NT2/D1 (cell line): ENCODE measurements at regions not wholly inside any gene's neighbourhood (a gene's known extent, or its start where the extent isn't known, plus 50 kb on each side); places are given as distances from the start of the nearest gene placed in this dataset.

Source experiments
- SUZ12 ChIP-seq: IDR thresholded peaks from 2 replicates; pipeline ENCODE4 v1.6.1; 2011; ENCODE audit not compliant: insufficient read length, insufficient read depth; ENCODE audit errors: extremely low read depth
- YY1 ChIP-seq: IDR thresholded peaks from 2 replicates; pipeline ENCODE4 v1.6.1; 2011; ENCODE audit not compliant: insufficient read length, insufficient read depth
- ZNF274 ChIP-seq: IDR thresholded peaks from 2 replicates; pipeline ENCODE4 v1.6.1; 2011; ENCODE audit warnings: mild to moderate bottlenecking, low read depth, low read length

DNA sequence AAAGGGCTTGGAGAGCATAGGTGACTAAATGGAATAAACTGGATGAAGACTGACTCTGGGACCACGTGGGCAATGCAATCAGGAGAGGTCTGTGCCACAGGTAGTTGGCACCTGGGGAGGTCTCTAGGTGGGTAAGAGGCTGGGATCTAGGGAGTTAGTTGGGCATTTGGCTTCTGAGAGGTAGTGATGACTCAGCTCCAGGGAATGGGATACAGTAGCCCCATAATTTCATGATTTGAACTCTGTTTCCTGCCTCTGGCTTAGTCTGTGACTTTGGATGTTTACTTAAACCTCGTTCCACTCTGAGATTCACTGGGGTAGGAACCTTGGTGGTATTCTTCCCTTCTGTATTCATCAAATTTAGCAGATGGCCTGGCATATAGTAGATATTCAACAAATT lies 240.8 kb downstream of the KIF4B start:
- no peak for TF ChIP-seq ZNF274
- no peak for TF ChIP-seq YY1
- no peak for TF ChIP-seq SUZ12
